ENCODE measurements at regions not wholly inside any gene's neighbourhood (a gene's known extent, or its start where the extent isn't known, plus 50 kb on each side); places are given as distances from the start of the nearest gene placed in this dataset.

DNA sequence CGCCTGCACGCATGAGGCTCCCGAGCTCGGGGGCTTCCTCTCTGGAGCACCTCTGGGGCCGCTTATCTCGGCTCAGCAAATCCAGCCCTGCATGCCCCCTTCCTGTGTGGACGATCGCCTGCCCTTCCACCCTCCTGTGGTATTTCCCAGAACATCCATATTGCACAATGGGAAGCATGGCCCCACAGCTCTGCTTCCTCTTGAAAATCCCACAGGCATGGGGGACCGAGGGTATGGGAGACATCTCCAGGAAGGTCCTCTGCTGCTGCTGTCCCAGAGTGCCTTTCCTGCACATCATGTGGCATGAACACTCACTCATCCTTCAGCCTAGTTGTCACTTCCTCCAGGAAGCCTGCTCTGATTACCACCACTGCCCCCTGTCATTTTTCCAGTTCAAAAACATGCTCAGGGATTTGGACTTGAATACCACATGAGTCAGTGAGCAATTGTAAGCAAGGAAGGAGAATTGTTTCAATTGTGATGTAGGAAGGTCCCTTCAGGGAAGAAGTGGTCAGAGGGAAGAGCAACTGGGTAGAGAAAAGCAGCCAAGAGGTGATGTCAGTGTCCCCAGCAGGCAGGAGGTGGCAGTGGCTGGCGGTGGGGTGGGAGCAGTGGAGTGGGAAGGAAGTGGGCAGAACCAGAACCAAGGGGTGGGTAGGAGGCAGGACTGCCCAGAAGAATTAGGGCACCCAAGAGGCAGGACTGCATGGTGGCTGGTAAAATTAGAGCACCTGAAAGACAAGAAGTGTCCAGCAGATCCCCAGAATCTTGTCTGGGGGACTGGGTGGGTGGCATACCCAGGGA is 67.5 kb upstream of the ZMIZ1 start:
- no peaks in the 10 kb centered on the region for H3K79me2 ChIP-seq (ENCODE audit: insufficient read depth, low read length)
- no TSS peak for BruUV-seq (replicated peaks)
- H3K9me3 ChIP-seq (ENCODE audit: control insufficient read depth in 1 of 2, insufficient read depth in 1 of 2, low read depth in 1 of 2, low read length in 2 of 2): no peaks in the 10 kb centered on the region
- no peak for ATAC-seq
- H3K9me2 ChIP-seq (ENCODE audit: insufficient read depth): no peaks in the 10 kb centered on the region
- no peak for DNase-seq (ENCODE audit: low read depth, low spot score)
- no peaks in the 10 kb centered on the region for H3K36me3 ChIP-seq (ENCODE audit: control insufficient read depth in 1 of 2, insufficient read depth in 2 of 2, low read length in 2 of 2)
- intact Hi-C loops (cut with micrococcal nuclease): no loop called here
- H3K4me3 ChIP-seq (replicated peaks in 1 of 2; ENCODE audit: low read depth in 1 of 2, low read length in 2 of 2): no peak overlapping the region
- POLR2A ChIA-PET: no interaction called here
- RAD21 ChIA-PET (ENCODE audit: low non-redundant PET in 1 of 2, low total read pairs in 2 of 2, uncharacterized antibody in 2 of 2, unreplicated experiment in 2 of 2): no interaction called here
- no peaks in the 10 kb centered on the region for H3K27me3 ChIP-seq (ENCODE audit: insufficient read depth, low read length)
- no peak overlapping the region for H3K4me2 ChIP-seq (ENCODE audit: low read length)
- H3K4me1 ChIP-seq (ENCODE audit: control insufficient read depth in 1 of 2, insufficient read depth in 2 of 2, low read length in 2 of 2): no peaks in the 10 kb centered on the region
- H3K27ac ChIP-seq (ENCODE audit: low read depth, low read length): no peak overlapping the region
- TF ChIP-seq YY1 (IDR thresholded peaks at IDR 0.05; ENCODE audit: extremely low read depth, insufficient replicate concordance, low read depth, low read length) (no peak), EZH2phosphoT487 (IDR thresholded peaks at IDR 0.05; ENCODE audit: borderline replicate concordance) (no peak), ZNF274 (IDR thresholded peaks at IDR 0.05; ENCODE audit: low read depth, low read length) (no peak), ATF3 (IDR thresholded peaks at IDR 0.05) (no peak), CEBPB (IDR thresholded peaks at IDR 0.05; ENCODE audit: low read depth) (no peak), SP1 (IDR thresholded peaks at IDR 0.05; ENCODE audit: low read depth) (no peak), TCF7L2 (IDR thresholded peaks at IDR 0.05; ENCODE audit: borderline replicate concordance, extremely low read depth, insufficient read depth, insufficient read length) (no peak), EZH2 (IDR thresholded peaks at IDR 0.05) (no peak), REST (IDR thresholded peaks at IDR 0.05; ENCODE audit: low read depth) (no peak), SRF (IDR thresholded peaks at IDR 0.05; ENCODE audit: low read depth) (no peak), RAD21 (IDR thresholded peaks at IDR 0.05; ENCODE audit: low read depth) (no peak), ELF1 (IDR thresholded peaks at IDR 0.05; ENCODE audit: borderline replicate concordance, low read depth) (no peak), POLR2A (IDR thresholded peaks at IDR 0.05; ENCODE audit: borderline replicate concordance, extremely low read depth, insufficient read depth, insufficient read length) (no peak), FOSL1 (IDR thresholded peaks at IDR 0.05; ENCODE audit: low read depth) (no peak), JUND (IDR thresholded peaks at IDR 0.05) (no peak), SIN3A (IDR thresholded peaks at IDR 0.05; ENCODE audit: low read depth) (no peak), EGR1 (IDR thresholded peaks at IDR 0.05; ENCODE audit: low read depth) (no peak)
- TF ChIP-seq, protein P1, sequence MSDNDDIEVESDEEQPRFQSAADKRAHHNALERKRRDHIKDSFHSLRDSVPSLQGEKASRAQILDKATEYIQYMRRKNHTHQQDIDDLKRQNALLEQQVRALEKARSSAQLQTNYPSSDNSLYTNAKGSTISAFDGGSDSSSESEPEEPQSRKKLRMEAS (IDR thresholded peaks at IDR 0.05): no peak
- TF ChIP-seq, protein P2, sequence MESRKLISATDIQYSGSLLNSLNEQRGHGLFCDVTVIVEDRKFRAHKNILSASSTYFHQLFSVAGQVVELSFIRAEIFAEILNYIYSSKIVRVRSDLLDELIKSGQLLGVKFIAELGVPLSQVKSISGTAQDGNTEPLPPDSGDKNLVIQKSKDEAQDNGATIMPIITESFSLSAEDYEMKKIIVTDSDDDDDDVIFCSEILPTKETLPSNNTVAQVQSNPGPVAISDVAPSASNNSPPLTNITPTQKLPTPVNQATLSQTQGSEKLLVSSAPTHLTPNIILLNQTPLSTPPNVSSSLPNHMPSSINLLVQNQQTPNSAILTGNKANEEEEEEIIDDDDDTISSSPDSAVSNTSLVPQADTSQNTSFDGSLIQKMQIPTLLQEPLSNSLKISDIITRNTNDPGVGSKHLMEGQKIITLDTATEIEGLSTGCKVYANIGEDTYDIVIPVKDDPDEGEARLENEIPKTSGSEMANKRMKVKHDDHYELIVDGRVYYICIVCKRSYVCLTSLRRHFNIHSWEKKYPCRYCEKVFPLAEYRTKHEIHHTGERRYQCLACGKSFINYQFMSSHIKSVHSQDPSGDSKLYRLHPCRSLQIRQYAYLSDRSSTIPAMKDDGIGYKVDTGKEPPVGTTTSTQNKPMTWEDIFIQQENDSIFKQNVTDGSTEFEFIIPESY (IDR thresholded peaks at IDR 0.05; ENCODE audit: extremely low read depth, insufficient replicate concordance, low read length): no peak
- CTCF ChIA-PET: no interaction called here
- no peak overlapping the region for H2AFZ ChIP-seq (ENCODE audit: low read depth, low read length, poor library complexity, severe bottlenecking)
- H3K9ac ChIP-seq (ENCODE audit: low read length): no peak overlapping the region
- H4K20me1 ChIP-seq (ENCODE audit: insufficient read depth): no peaks in the 10 kb centered on the region

Data from HCT116 (cell line).